Glutamatergic neuron (in vitro differentiated cells): ENCODE measurements at regions not wholly inside any gene's neighbourhood (a gene's known extent, or its start where the extent isn't known, plus 50 kb on each side); places are given as distances from the start of the nearest gene placed in this dataset.

ENCODE experiments used
- DNase-seq: peaks from one replicate; pipeline ENCODE4 v3.0.0; 2022
- H3K27ac Mint-ChIP-seq: one replicate; pipeline ENCODE4 v1.8.0; 2020; ENCODE audit warnings: mild to moderate bottlenecking, mixed read lengths, inconsistent platforms; ENCODE audit not compliant: unreplicated experiment
- H3K27me3 Mint-ChIP-seq: one replicate; pipeline ENCODE4 v1.8.0; 2020; ENCODE audit warnings: mild to moderate bottlenecking, moderate library complexity, mixed read lengths, inconsistent platforms; ENCODE audit not compliant: unreplicated experiment
- H3K36me3 Mint-ChIP-seq: one replicate; pipeline ENCODE4 v1.8.0; 2020; ENCODE audit warnings: mild to moderate bottlenecking, mixed read lengths, inconsistent platforms; ENCODE audit not compliant: unreplicated experiment
- H3K4me1 Mint-ChIP-seq: one replicate; pipeline ENCODE4 v1.8.0; 2020; ENCODE audit warnings: mild to moderate bottlenecking, low read depth, mixed read lengths, inconsistent platforms; ENCODE audit not compliant: unreplicated experiment
- H3K4me3 Mint-ChIP-seq: one replicate; pipeline ENCODE4 v1.8.0; 2020; ENCODE audit warnings: mild to moderate bottlenecking, mixed read lengths, inconsistent platforms; ENCODE audit not compliant: unreplicated experiment
- H3K9me3 Mint-ChIP-seq: one replicate; pipeline ENCODE4 v1.8.0; 2020; ENCODE audit warnings: mild to moderate bottlenecking, moderate library complexity, mixed read lengths, inconsistent platforms; ENCODE audit not compliant: unreplicated experiment
- TF ChIP-seq, protein P1 (sequence below): fragments of 200-600 bp; sonication (generic); IDR thresholded peaks from one replicate; pipeline ENCODE4 v1.5.0; 2021; ENCODE audit not compliant: partially characterized antibody, unreplicated experiment

DNA sequence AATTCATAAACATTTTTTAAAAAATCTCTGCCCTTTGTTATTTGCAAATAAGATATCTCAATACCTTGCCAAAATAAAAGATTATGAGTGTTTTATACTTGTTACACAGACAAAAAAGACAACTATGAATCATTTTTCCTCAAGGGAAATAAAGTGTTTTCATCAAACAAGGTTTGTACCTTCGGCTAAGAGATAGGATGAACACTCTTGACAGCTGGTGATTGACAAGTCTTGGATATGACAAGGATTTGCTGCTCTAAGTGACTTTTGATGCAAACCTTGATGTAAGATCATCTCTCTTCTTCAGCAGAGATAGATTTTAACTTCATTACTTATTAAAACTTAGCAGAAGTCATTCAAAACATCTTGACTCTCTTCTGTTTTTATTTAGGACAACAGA lies 514.3 kb upstream of the IRAK1BP1 start:
- no peak for DNase-seq
- Mint-ChIP-seq H3K4me3 (no peak overlapping the region), H3K4me1 (no peaks in the 10 kb centered on the region), H3K9me3 (peaks cover 1% of the 10 kb centered on the region), H3K27ac (no peak overlapping the region), H3K36me3 (no peaks in the 10 kb centered on the region), H3K27me3 (no peaks in the 10 kb centered on the region)
- TF ChIP-seq, protein P1, sequence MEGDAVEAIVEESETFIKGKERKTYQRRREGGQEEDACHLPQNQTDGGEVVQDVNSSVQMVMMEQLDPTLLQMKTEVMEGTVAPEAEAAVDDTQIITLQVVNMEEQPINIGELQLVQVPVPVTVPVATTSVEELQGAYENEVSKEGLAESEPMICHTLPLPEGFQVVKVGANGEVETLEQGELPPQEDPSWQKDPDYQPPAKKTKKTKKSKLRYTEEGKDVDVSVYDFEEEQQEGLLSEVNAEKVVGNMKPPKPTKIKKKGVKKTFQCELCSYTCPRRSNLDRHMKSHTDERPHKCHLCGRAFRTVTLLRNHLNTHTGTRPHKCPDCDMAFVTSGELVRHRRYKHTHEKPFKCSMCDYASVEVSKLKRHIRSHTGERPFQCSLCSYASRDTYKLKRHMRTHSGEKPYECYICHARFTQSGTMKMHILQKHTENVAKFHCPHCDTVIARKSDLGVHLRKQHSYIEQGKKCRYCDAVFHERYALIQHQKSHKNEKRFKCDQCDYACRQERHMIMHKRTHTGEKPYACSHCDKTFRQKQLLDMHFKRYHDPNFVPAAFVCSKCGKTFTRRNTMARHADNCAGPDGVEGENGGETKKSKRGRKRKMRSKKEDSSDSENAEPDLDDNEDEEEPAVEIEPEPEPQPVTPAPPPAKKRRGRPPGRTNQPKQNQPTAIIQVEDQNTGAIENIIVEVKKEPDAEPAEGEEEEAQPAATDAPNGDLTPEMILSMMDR = no peak

DNA sequence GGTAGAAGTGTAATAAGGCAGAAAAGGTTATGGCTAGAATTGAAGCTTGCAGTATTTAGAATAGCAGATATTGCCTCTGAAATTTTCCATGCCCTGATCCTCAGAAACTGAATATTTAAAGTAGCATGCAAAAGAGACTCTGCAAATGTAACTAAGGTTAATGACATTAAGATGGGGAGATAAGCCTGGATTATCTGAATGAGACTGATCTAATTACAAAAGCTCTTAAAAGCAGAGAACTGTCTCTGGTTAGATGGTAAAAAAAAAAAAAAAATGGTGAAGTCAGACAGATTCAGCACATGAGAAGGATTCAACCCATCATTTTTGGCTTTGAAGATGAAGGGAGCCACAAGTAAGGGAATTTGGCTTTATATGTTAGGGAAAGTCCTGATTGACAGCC lies 503.7 kb upstream of the IRAK1BP1 start:
- H3K27me3 Mint-ChIP-seq = peaks cover 2% of the 10 kb centered on the region
- DNase-seq = no peak
- H3K9me3 Mint-ChIP-seq = no peaks in the 10 kb centered on the region
- TF ChIP-seq, protein P1 = no peak
- H3K4me1 Mint-ChIP-seq = no peaks in the 10 kb centered on the region
- no peak overlapping the region for H3K27ac Mint-ChIP-seq
- H3K36me3 Mint-ChIP-seq = no peaks in the 10 kb centered on the region
- H3K4me3 Mint-ChIP-seq = no peak overlapping the region

DNA sequence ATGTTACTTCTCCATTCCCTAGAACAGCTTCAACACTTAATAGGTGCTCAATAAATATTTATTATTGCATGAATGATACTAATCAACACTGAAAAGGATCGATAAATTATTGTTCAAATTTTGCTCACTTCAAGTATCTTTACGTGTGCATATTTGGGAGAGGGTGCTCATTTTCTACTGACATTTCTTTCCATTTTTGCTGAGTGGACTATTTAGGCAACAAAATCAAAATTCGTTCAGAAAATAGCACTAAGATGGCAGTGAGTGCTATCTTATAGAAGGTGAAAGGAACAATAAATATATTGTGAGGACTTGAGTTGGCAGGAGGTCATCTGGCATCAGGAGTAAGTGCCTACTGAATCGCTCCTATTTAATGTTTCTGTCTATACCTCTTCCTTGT lies 501.9 kb upstream of the IRAK1BP1 start:
- no peaks in the 10 kb centered on the region for H3K9me3 Mint-ChIP-seq

DNA sequence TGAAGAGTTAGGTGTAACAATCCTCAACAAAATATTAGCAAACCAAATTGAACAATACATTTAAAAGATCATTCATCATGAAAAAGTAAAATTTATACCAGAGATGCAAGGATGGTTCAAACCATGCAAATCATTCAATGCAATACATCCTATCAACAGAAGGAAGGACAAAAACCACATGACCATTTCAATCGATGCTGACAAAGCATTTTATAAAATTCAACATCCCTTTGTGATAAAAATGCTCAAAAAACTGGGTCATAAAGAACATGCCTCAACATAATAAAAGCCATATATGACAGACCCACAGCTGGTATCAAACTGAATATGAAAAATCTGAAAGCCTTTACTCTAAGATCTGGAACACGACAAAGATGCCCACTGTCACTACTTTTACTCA lies 490.3 kb upstream of the IRAK1BP1 start:
- Mint-ChIP-seq H3K4me3 (no peak overlapping the region), H3K36me3 (no peaks in the 10 kb centered on the region), H3K27me3 (peaks cover 2% of the 10 kb centered on the region), H3K9me3 (peaks cover 2% of the 10 kb centered on the region), H3K27ac (no peak overlapping the region), H3K4me1 (no peaks in the 10 kb centered on the region)
- DNase-seq = no peak
- TF ChIP-seq, protein P1 = no peak

More for the DNA sequence above, 501.9 kb upstream of the IRAK1BP1 start:
- H3K27me3 Mint-ChIP-seq = peaks cover 2% of the 10 kb centered on the region
- TF ChIP-seq, protein P1 = no peak
- H3K36me3 Mint-ChIP-seq = no peaks in the 10 kb centered on the region
- no peak overlapping the region for H3K4me3 Mint-ChIP-seq
- H3K4me1 Mint-ChIP-seq = no peaks in the 10 kb centered on the region
- H3K27ac Mint-ChIP-seq = no peak overlapping the region
- no peak for DNase-seq

DNA sequence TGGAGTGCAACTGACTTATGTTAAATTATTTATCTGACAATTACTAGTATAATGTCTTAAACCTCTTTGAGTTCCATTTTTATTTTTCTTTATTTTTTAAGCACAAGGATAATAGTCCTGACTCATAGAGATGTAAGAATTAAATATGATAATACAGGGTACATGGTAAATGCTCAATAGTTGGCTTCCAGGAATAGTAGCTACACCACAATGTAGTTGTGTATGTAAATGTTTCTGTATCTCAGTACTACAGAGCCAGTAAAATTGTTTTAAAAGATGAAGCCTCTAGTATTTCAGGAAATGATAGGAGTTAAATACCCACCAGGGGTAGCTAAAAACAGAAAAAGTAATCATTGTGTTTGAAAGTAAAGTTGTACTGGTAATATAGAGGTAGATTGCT lies 487.4 kb upstream of the IRAK1BP1 start:
- DNase-seq = no peak
- Mint-ChIP-seq H3K4me1 (no peaks in the 10 kb centered on the region), H3K36me3 (no peaks in the 10 kb centered on the region), H3K9me3 (peaks cover 2% of the 10 kb centered on the region), H3K4me3 (no peak overlapping the region), H3K27me3 (peaks cover 2% of the 10 kb centered on the region), H3K27ac (no peak overlapping the region)
- TF ChIP-seq, protein P1 = no peak
